OCI-LY3 (cell line): ENCODE measurements at regions not wholly inside any gene's neighbourhood (a gene's known extent, or its start where the extent isn't known, plus 50 kb on each side); places are given as distances from the start of the nearest gene placed in this dataset.

ENCODE experiments used
- H2AFZ ChIP-seq: fragments of 200-600, 300-600 bp; shearing (Covaris generic); 2 replicates; pipeline ENCODE4 v1.6.0; 2014; ENCODE audit warnings: antibody characterized with exemption, low read depth, low read length
- H3K27ac ChIP-seq: fragments of 200-600, 300-600 bp; sonication (generic); 2 replicates; pipeline ENCODE4 v1.5.1; 2014; ENCODE audit warnings: mild to moderate bottlenecking, low read length, moderate library complexity, mixed read lengths
- H3K27me3 ChIP-seq: fragments of 200-600, 300-600 bp; sonication (generic); 2 replicates; pipeline ENCODE4 v1.6.1; 2014; ENCODE audit warnings: low read depth, low read length, mixed read lengths
- H3K36me3 ChIP-seq: fragments of 200-600, 300-600 bp; sonication (generic); replicated peaks from 2 replicates; pipeline ENCODE3; 2014; ENCODE audit warnings: low read depth, low read length, mixed read lengths
- H3K4me1 ChIP-seq: fragments of 300-600, 200-600 bp; sonication (generic); 2 replicates; pipeline ENCODE4 v1.6.1; 2014; ENCODE audit warnings: low read length, mixed read lengths
- H3K4me2 ChIP-seq: fragments of 200-600, 300-600 bp; sonication (generic); 2 replicates; pipeline ENCODE4 v1.6.1; 2014; ENCODE audit warnings: low read length, mixed read lengths
- H3K4me3 ChIP-seq: fragments of 300-600, 200-600 bp; sonication (generic); 2 replicates; pipeline ENCODE4 v1.5.1; 2014; ENCODE audit warnings: antibody characterized with exemption, mild to moderate bottlenecking, low read length, moderate library complexity
- H3K79me2 ChIP-seq: fragments of 300-600, 200-600 bp; shearing (Covaris generic); 2 replicates; pipeline ENCODE4 v1.6.1; 2014; ENCODE audit warnings: mild to moderate bottlenecking, low read length, mixed read lengths
- H3K9ac ChIP-seq: fragments of 300-600, 200-600 bp; shearing (Covaris generic); 2 replicates; pipeline ENCODE4 v1.6.0; 2014; ENCODE audit warnings: mild to moderate bottlenecking, low read length, moderate library complexity
- H3K9me3 ChIP-seq: fragments of 200-600, 300-600 bp; shearing (Covaris generic); 2 replicates; pipeline ENCODE4 v1.6.1; 2014; ENCODE audit warnings: low read length, mixed read lengths; ENCODE audit not compliant: insufficient read depth
- H4K20me1 ChIP-seq: fragments of 200-600, 300-600 bp; sonication (generic); 2 replicates; pipeline ENCODE4 v1.6.1; 2016; ENCODE audit warnings: low read length, mixed read lengths; ENCODE audit not compliant: insufficient read depth
- CTCF ChIP-seq: fragments of 200-600, 300-600 bp; sonication (generic); IDR thresholded peaks from 2 replicates; pipeline ENCODE4 v1.5.1; 2014; ENCODE audit warnings: antibody characterized with exemption, low read length, low read depth
- EZH2phosphoT487 ChIP-seq: fragments of 200-600 bp; shearing (Covaris generic); IDR thresholded peaks from 2 replicates; pipeline ENCODE4 v1.6.1; 2018; ENCODE audit warnings: antibody characterized with exemption, mixed run types, low read depth

GRCh38 chr10:61822781-61823230 lies 78.7 kb upstream of the ARID5B start:
- no peak overlapping the region for H2AFZ ChIP-seq
- H3K27ac ChIP-seq, result no peak overlapping the region
- no peaks in the 10 kb centered on the region; the same call in 1 of the 2 replicates for H3K4me1 ChIP-seq
- no peaks in the 10 kb centered on the region for H3K27me3 ChIP-seq
- no peaks in the 10 kb centered on the region for H3K79me2 ChIP-seq
- H3K4me2 ChIP-seq, result no peak overlapping the region
- no peaks in the 10 kb centered on the region for H3K36me3 ChIP-seq
- no peak overlapping the region for H3K9ac ChIP-seq
- TF ChIP-seq EZH2phosphoT487 (no peak), CTCF (no peak)
- H3K4me3 ChIP-seq, result no peak overlapping the region
- H4K20me1 ChIP-seq, result no peaks in the 10 kb centered on the region
- H3K9me3 ChIP-seq, result no peaks in the 10 kb centered on the region

- no peaks in the 10 kb centered on the region; the same call in 1 of the 2 replicates for H3K4me1 ChIP-seq
- no peaks in the 10 kb centered on the region for H3K27me3 ChIP-seq
- TF ChIP-seq EZH2phosphoT487 (no peak), CTCF (no peak)
- H3K9ac ChIP-seq, result no peak overlapping the region
- no peaks in the 10 kb centered on the region for H3K9me3 ChIP-seq
- H3K4me2 ChIP-seq, result no peak overlapping the region
- no peaks in the 10 kb centered on the region for H3K79me2 ChIP-seq
- H3K36me3 ChIP-seq, result no peaks in the 10 kb centered on the region
- H3K27ac ChIP-seq, result no peak overlapping the region
- no peak overlapping the region for H3K4me3 ChIP-seq
- H4K20me1 ChIP-seq, result no peaks in the 10 kb centered on the region
- no peak overlapping the region for H2AFZ ChIP-seq
Measured at GRCh38 chr10:61825001-61825400, 76.5 kb upstream of the ARID5B start.

GRCh38 chr10:61825628-61826027 lies 75.9 kb upstream of the ARID5B start:
- no peaks in the 10 kb centered on the region for H3K27me3 ChIP-seq
- H3K4me1 ChIP-seq, result no peaks in the 10 kb centered on the region; the same call in 1 of the 2 replicates
- TF ChIP-seq CTCF (no peak), EZH2phosphoT487 (no peak)
- no peaks in the 10 kb centered on the region for H3K79me2 ChIP-seq
- no peak overlapping the region for H3K4me3 ChIP-seq
- no peak overlapping the region for H3K4me2 ChIP-seq
- no peak overlapping the region for H2AFZ ChIP-seq
- no peaks in the 10 kb centered on the region for H3K9me3 ChIP-seq
- H3K9ac ChIP-seq, result no peak overlapping the region
- H4K20me1 ChIP-seq, result no peaks in the 10 kb centered on the region
- H3K27ac ChIP-seq, result no peak overlapping the region
- no peaks in the 10 kb centered on the region for H3K36me3 ChIP-seq

GRCh38 chr10:61828034-61828433 lies 73.5 kb upstream of the ARID5B start:
- Histone ChIP-seq H4K20me1 (no peaks in the 10 kb centered on the region), H3K27ac (no peak overlapping the region), H2AFZ (no peak overlapping the region), H3K4me2 (no peak overlapping the region), H3K9me3 (no peaks in the 10 kb centered on the region), H3K79me2 (no peaks in the 10 kb centered on the region), H3K4me1 (no peaks in the 10 kb centered on the region), H3K36me3 (no peaks in the 10 kb centered on the region), H3K9ac (no peak overlapping the region), H3K4me3 (no peak overlapping the region), H3K27me3 (no peaks in the 10 kb centered on the region)
- TF ChIP-seq EZH2phosphoT487, result no peak
- TF ChIP-seq CTCF, result no peak
